ENCODE measurements at regions not wholly inside any gene's neighbourhood (a gene's known extent, or its start where the extent isn't known, plus 50 kb on each side); places are given as distances from the start of the nearest gene placed in this dataset.

GRCh38 chr5:130796032-130796431 lies 369.0 kb downstream of the HINT1 start:
- Histone ChIP-seq H3K36me3 (replicated peaks; ENCODE audit: insufficient read depth, low read depth) (no peaks in the 10 kb centered on the region), H3K79me2 (no peaks in the 10 kb centered on the region), H3K9me3 (ENCODE audit: low read depth) (no peaks in the 10 kb centered on the region), H3K27me3 (no peaks in the 10 kb centered on the region), H3K27ac (no peak overlapping the region), H3K9me2 (replicated peaks; ENCODE audit: insufficient read depth) (no peaks in the 10 kb centered on the region), H3K4me2 (no peak overlapping the region), H3K4me3 (no peak overlapping the region), H3K4me1 (ENCODE audit: insufficient read depth) (no peaks in the 10 kb centered on the region), H4K20me1 (ENCODE audit: insufficient read depth, poor library complexity, severe bottlenecking) (no peaks in the 10 kb centered on the region), H2AFZ (no peak overlapping the region)
- DNase-seq (ENCODE audit: low spot score): no peak
- WGBS (ENCODE audit: low lambda C conversion rate, missing lambda C conversion rate): 57% methylated on average over 2 of the region's 2 CpGs
- TF ChIP-seq, protein P1, sequence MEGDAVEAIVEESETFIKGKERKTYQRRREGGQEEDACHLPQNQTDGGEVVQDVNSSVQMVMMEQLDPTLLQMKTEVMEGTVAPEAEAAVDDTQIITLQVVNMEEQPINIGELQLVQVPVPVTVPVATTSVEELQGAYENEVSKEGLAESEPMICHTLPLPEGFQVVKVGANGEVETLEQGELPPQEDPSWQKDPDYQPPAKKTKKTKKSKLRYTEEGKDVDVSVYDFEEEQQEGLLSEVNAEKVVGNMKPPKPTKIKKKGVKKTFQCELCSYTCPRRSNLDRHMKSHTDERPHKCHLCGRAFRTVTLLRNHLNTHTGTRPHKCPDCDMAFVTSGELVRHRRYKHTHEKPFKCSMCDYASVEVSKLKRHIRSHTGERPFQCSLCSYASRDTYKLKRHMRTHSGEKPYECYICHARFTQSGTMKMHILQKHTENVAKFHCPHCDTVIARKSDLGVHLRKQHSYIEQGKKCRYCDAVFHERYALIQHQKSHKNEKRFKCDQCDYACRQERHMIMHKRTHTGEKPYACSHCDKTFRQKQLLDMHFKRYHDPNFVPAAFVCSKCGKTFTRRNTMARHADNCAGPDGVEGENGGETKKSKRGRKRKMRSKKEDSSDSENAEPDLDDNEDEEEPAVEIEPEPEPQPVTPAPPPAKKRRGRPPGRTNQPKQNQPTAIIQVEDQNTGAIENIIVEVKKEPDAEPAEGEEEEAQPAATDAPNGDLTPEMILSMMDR (IDR thresholded peaks at IDR 0.05; ENCODE audit: poor library complexity): no peak
- TF ChIP-seq EZH2phosphoT487 (IDR thresholded peaks at IDR 0.05; ENCODE audit: low read depth, severe bottlenecking, unreplicated experiment): no peak
- TF ChIP-seq EZH2 (IDR thresholded peaks at IDR 0.05; ENCODE audit: borderline replicate concordance): no peak

DNA sequence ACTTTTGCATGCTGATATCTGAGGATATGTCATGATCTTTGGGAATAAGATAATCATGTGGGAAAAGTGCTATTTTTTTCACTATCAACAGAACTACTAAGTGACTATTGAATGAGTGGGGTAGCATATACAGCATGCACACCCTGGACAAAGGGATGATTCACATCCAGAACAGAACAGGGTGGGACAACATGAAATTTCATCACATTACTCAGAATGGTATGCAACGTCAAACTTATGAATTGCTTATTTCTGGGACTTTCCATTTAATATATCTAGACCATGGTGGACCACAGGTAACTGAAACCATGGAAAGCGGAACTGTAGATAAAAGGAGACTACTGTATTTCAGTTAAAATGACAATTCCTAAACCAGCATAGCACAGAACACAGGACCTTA lies 370.0 kb downstream of the HINT1 start:
- Histone ChIP-seq H3K27me3 (no peaks in the 10 kb centered on the region), H3K4me1 (ENCODE audit: insufficient read depth) (no peaks in the 10 kb centered on the region), H3K4me2 (no peak overlapping the region), H3K9me3 (ENCODE audit: low read depth) (no peaks in the 10 kb centered on the region), H3K36me3 (replicated peaks; ENCODE audit: insufficient read depth, low read depth) (no peaks in the 10 kb centered on the region), H3K27ac (no peak overlapping the region), H3K4me3 (no peak overlapping the region), H2AFZ (no peak overlapping the region), H4K20me1 (ENCODE audit: insufficient read depth, poor library complexity, severe bottlenecking) (no peaks in the 10 kb centered on the region), H3K79me2 (no peaks in the 10 kb centered on the region), H3K9me2 (replicated peaks; ENCODE audit: insufficient read depth) (no peaks in the 10 kb centered on the region)
- DNase-seq (ENCODE audit: low spot score): no peak
- TF ChIP-seq EZH2 (IDR thresholded peaks at IDR 0.05; ENCODE audit: borderline replicate concordance) (no peak), EZH2phosphoT487 (IDR thresholded peaks at IDR 0.05; ENCODE audit: low read depth, severe bottlenecking, unreplicated experiment) (no peak)
- TF ChIP-seq, protein P1 (IDR thresholded peaks at IDR 0.05; ENCODE audit: poor library complexity): no peak
- WGBS (ENCODE audit: low lambda C conversion rate, missing lambda C conversion rate): 90% methylated on average over 2 of the region's 2 CpGs

GRCh38 chr5:130777794-130778193 lies 387.3 kb downstream of the HINT1 start:
- no peak for DNase-seq (ENCODE audit: low spot score)
- Histone ChIP-seq H3K4me1 (ENCODE audit: insufficient read depth) (no peaks in the 10 kb centered on the region), H3K36me3 (replicated peaks; ENCODE audit: insufficient read depth, low read depth) (no peaks in the 10 kb centered on the region), H3K27me3 (no peaks in the 10 kb centered on the region), H3K79me2 (no peaks in the 10 kb centered on the region), H3K9me2 (replicated peaks; ENCODE audit: insufficient read depth) (no peaks in the 10 kb centered on the region), H3K4me3 (no peak overlapping the region), H3K4me2 (no peak overlapping the region), H2AFZ (no peak overlapping the region), H3K9me3 (ENCODE audit: low read depth) (no peaks in the 10 kb centered on the region), H3K27ac (no peak overlapping the region), H4K20me1 (ENCODE audit: insufficient read depth, poor library complexity, severe bottlenecking) (no peaks in the 10 kb centered on the region)
- TF ChIP-seq, protein P1 (IDR thresholded peaks at IDR 0.05; ENCODE audit: poor library complexity): no peak
- TF ChIP-seq EZH2phosphoT487 (IDR thresholded peaks at IDR 0.05; ENCODE audit: low read depth, severe bottlenecking, unreplicated experiment) (no peak), EZH2 (IDR thresholded peaks at IDR 0.05; ENCODE audit: borderline replicate concordance) (no peak)

DNA sequence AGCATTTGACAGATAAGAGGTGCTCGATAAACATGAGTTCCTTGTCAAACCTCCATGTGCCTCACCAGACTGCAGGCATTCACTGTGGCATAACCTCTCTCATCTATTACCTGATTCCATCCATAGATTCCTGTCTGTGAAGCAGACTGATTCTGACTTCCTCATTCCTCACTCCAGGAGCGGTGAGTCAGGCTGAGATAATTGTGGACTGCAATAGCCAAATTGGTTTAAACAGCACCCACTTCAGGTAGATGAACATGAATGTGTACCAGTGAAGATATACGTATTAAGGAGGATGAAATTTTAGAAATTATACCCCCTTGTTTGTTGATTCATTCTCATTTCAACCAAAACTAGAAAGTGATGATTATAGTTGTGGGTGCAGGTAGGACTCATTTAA lies 391.2 kb downstream of the HINT1 start:
- no peak overlapping the region for H2AFZ ChIP-seq
- peak; percentile 44 for DNase-seq (ENCODE audit: low spot score)
- H3K27ac ChIP-seq: peak overlapping the region; percentile 38
- TF ChIP-seq EZH2 (IDR thresholded peaks at IDR 0.05; ENCODE audit: borderline replicate concordance): no peak
- TF ChIP-seq, protein P1 (IDR thresholded peaks at IDR 0.05; ENCODE audit: poor library complexity): peak; percentile 14
- H3K4me3 ChIP-seq: no peak overlapping the region
- no peaks in the 10 kb centered on the region for H3K4me1 ChIP-seq (ENCODE audit: insufficient read depth)
- H3K4me2 ChIP-seq: no peak overlapping the region
- H3K79me2 ChIP-seq: no peaks in the 10 kb centered on the region
- no peaks in the 10 kb centered on the region for H3K9me2 ChIP-seq (replicated peaks; ENCODE audit: insufficient read depth)
- 53% methylated on average over 3 of the region's 3 CpGs for WGBS (ENCODE audit: low lambda C conversion rate, missing lambda C conversion rate)
- H3K27me3 ChIP-seq: no peaks in the 10 kb centered on the region
- H4K20me1 ChIP-seq (ENCODE audit: insufficient read depth, poor library complexity, severe bottlenecking): no peaks in the 10 kb centered on the region
- H3K9me3 ChIP-seq (ENCODE audit: low read depth): no peaks in the 10 kb centered on the region
- no peaks in the 10 kb centered on the region for H3K36me3 ChIP-seq (replicated peaks; ENCODE audit: insufficient read depth, low read depth)

Measured in hepatocyte (in vitro differentiated cells).